ENCODE measurements at regions not wholly inside any gene's neighbourhood (a gene's known extent, or its start where the extent isn't known, plus 50 kb on each side); places are given as distances from the start of the nearest gene placed in this dataset.

- no peak overlapping the region for H3K4me3 ChIP-seq (ENCODE audit: low read depth in 1 of 3, low read length in 3 of 3)
- H3K4me1 ChIP-seq (ENCODE audit: control insufficient read depth in 4 of 4, insufficient read depth in 4 of 4, low read length in 3 of 4) = peaks cover 3 to 25% (median 15%) of the 10 kb centered on the region in 4 donors
- no peaks in the 10 kb centered on the region for H3K36me3 ChIP-seq (ENCODE audit: control insufficient read depth in 4 of 4, insufficient read depth in 3 of 4, low read depth in 1 of 4, low read length in 3 of 4)
- no peak overlapping the region for H3K9ac ChIP-seq (ENCODE audit: low read depth in 1 of 2, low read length in 2 of 2)
- 87% methylated on average over 7 of the region's 7 CpGs for WGBS
- H3K9me3 ChIP-seq (ENCODE audit: control insufficient read depth in 4 of 4, low read length in 3 of 4) = no peaks in the 10 kb centered on the region
- TF ChIP-seq, protein P1, sequence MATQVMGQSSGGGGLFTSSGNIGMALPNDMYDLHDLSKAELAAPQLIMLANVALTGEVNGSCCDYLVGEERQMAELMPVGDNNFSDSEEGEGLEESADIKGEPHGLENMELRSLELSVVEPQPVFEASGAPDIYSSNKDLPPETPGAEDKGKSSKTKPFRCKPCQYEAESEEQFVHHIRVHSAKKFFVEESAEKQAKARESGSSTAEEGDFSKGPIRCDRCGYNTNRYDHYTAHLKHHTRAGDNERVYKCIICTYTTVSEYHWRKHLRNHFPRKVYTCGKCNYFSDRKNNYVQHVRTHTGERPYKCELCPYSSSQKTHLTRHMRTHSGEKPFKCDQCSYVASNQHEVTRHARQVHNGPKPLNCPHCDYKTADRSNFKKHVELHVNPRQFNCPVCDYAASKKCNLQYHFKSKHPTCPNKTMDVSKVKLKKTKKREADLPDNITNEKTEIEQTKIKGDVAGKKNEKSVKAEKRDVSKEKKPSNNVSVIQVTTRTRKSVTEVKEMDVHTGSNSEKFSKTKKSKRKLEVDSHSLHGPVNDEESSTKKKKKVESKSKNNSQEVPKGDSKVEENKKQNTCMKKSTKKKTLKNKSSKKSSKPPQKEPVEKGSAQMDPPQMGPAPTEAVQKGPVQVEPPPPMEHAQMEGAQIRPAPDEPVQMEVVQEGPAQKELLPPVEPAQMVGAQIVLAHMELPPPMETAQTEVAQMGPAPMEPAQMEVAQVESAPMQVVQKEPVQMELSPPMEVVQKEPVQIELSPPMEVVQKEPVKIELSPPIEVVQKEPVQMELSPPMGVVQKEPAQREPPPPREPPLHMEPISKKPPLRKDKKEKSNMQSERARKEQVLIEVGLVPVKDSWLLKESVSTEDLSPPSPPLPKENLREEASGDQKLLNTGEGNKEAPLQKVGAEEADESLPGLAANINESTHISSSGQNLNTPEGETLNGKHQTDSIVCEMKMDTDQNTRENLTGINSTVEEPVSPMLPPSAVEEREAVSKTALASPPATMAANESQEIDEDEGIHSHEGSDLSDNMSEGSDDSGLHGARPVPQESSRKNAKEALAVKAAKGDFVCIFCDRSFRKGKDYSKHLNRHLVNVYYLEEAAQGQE (IDR thresholded peaks at IDR 0.05) = no peak
- TF ChIP-seq GABPA (IDR thresholded peaks at IDR 0.05 in 1 of 2, conservative IDR thresholded peaks at IDR 0.05 in 1 of 2) (no peak), ZBTB33 (IDR thresholded peaks at IDR 0.05) (no peak), EGR1 (IDR thresholded peaks at IDR 0.05; ENCODE audit: low read depth in 2 of 2) (no peak), TAF1 (conservative IDR thresholded peaks at IDR 0.05) (no peak), HNF4A (conservative IDR thresholded peaks at IDR 0.05) (no peak), ATF3 (IDR thresholded peaks at IDR 0.05) (no peak), RXRA (IDR thresholded peaks at IDR 0.05) (no peak), HNF4G (IDR thresholded peaks at IDR 0.05) (no peak), YY1 (IDR thresholded peaks at IDR 0.05) (no peak), RAD21 (IDR thresholded peaks at IDR 0.05) (no peak), NR2F2 (IDR thresholded peaks at IDR 0.05) (no peak), FOXA2 (IDR thresholded peaks at IDR 0.05) (no peak), SP1 (IDR thresholded peaks at IDR 0.05) (no peak), JUND (IDR thresholded peaks at IDR 0.05) (no peak), FOXA1 (IDR thresholded peaks at IDR 0.05) (no peak)
- TF ChIP-seq, protein P2, sequence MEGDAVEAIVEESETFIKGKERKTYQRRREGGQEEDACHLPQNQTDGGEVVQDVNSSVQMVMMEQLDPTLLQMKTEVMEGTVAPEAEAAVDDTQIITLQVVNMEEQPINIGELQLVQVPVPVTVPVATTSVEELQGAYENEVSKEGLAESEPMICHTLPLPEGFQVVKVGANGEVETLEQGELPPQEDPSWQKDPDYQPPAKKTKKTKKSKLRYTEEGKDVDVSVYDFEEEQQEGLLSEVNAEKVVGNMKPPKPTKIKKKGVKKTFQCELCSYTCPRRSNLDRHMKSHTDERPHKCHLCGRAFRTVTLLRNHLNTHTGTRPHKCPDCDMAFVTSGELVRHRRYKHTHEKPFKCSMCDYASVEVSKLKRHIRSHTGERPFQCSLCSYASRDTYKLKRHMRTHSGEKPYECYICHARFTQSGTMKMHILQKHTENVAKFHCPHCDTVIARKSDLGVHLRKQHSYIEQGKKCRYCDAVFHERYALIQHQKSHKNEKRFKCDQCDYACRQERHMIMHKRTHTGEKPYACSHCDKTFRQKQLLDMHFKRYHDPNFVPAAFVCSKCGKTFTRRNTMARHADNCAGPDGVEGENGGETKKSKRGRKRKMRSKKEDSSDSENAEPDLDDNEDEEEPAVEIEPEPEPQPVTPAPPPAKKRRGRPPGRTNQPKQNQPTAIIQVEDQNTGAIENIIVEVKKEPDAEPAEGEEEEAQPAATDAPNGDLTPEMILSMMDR (IDR thresholded peaks at IDR 0.05; ENCODE audit: low read depth, low read length, missing input control) = no peak
- TF ChIP-seq, protein P3, sequence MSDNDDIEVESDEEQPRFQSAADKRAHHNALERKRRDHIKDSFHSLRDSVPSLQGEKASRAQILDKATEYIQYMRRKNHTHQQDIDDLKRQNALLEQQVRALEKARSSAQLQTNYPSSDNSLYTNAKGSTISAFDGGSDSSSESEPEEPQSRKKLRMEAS (IDR thresholded peaks at IDR 0.05) = no peak
- H3K27ac ChIP-seq (ENCODE audit: low read depth in 1 of 2, low read length in 2 of 2) = no peak overlapping the region
- no peak for DNase-seq (ENCODE audit: low spot score)
- no peaks in the 10 kb centered on the region for H3K27me3 ChIP-seq (ENCODE audit: control insufficient read depth in 4 of 4, insufficient read depth in 4 of 4, low read length in 3 of 4)
These were observed 138.1 kb upstream of the MAGI3 start for GRCh38 chr1:113252166-113252565.
